Ectodermal cell (in vitro differentiated cells): ENCODE measurements at regions not wholly inside any gene's neighbourhood (a gene's known extent, or its start where the extent isn't known, plus 50 kb on each side); places are given as distances from the start of the nearest gene placed in this dataset.
"Not testable (repeated sequence)": the region's sequence is repeated elsewhere in the genome, so short reads cannot be mapped to it uniquely, and the experiment has no call there.

Experiments used
- H3K27ac ChIP-seq: 2 replicates; pipeline ENCODE4 v1.7.0; 2013; ENCODE audit warnings: mild to moderate bottlenecking, low read depth, low read length; ENCODE audit not compliant: insufficient read depth, poor library complexity, severe bottlenecking
- H3K27me3 ChIP-seq: 2 replicates; pipeline ENCODE4 v1.7.0; 2013; ENCODE audit warnings: mild to moderate bottlenecking, low read length; ENCODE audit not compliant: insufficient read depth, control insufficient read depth, poor library complexity, severe bottlenecking
- H3K36me3 ChIP-seq: one replicate; pipeline ENCODE4 v1.7.0; 2013; ENCODE audit warnings: low read length; ENCODE audit not compliant: control insufficient read depth, insufficient read depth
- H3K4me1 ChIP-seq: one replicate; pipeline ENCODE4 v1.7.0; 2013; ENCODE audit warnings: low read length; ENCODE audit not compliant: control insufficient read depth, insufficient read depth
- H3K4me3 ChIP-seq: 2 replicates; pipeline ENCODE4 v1.7.0; 2013; ENCODE audit warnings: low read depth, low read length, control low read depth; ENCODE audit not compliant: insufficient read depth
- H3K9me3 ChIP-seq: 2 replicates; pipeline ENCODE4 v1.7.0; 2013; ENCODE audit warnings: mild to moderate bottlenecking, low read length, moderate library complexity; ENCODE audit not compliant: control insufficient read depth
- WGBS, 2 experiments: methylation state at CpG; one replicate each; pipeline ENCODE4 v1.1.7; 2013; ENCODE audit warnings: missing lambda C conversion rate in 2 of 2; 5-methylcytosine and 5-hydroxymethylcytosine counted together

GRCh38 chr2:145751155-145751554, 1231.2 kb upstream of the ZEB2 start:
- no peak overlapping the region for H3K27ac ChIP-seq

GRCh38 chr2:145750612-145751011, 1230.7 kb upstream of the ZEB2 start:
- no peak overlapping the region for H3K4me3 ChIP-seq
- peaks cover 11% of the 10 kb centered on the region for H3K4me1 ChIP-seq
- H3K27ac ChIP-seq: no peak overlapping the region
- 94 to 97% methylated on average over 4 of the region's 4 CpGs for WGBS, 2 experiments
- H3K9me3 ChIP-seq: no peaks in the 10 kb centered on the region
- H3K36me3 ChIP-seq: no peaks in the 10 kb centered on the region
- H3K27me3 ChIP-seq: no peaks in the 10 kb centered on the region

More at GRCh38 chr2:145751155-145751554, 1231.2 kb upstream of the ZEB2 start:
- no peaks in the 10 kb centered on the region for H3K9me3 ChIP-seq
- peaks cover 11% of the 10 kb centered on the region for H3K4me1 ChIP-seq
- H3K4me3 ChIP-seq: no peak overlapping the region
- H3K27me3 ChIP-seq: no peaks in the 10 kb centered on the region
- H3K36me3 ChIP-seq: no peaks in the 10 kb centered on the region
- 88 to 95% methylated on average over 1 of the region's 1 CpG for WGBS, 2 experiments

DNA sequence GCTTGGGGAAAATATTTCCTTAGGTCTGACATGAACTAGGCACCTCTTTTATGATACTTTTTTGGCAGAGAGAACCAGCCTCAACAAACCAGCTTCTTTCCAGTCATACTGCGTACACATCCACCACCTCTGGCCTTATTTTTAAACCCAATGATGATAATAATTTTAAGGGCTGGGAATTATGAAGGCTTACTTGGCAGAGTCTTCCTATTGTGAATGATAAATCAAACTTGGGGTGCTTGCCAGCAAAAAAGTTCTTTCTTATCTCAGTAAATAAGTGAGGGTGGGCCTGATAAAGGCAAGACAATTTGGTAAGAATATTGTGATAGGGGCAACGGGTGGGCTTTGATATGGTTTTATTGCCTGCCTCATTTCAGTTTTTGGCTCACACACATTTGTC, 1230.2 kb upstream of the ZEB2 start:
- no peak overlapping the region for H3K4me3 ChIP-seq
- no peaks in the 10 kb centered on the region for H3K36me3 ChIP-seq
- 80 to 92% methylated on average over 1 of the region's 2 CpGs for WGBS, 2 experiments
- H3K27me3 ChIP-seq: no peaks in the 10 kb centered on the region
- H3K4me1 ChIP-seq: peaks cover 11% of the 10 kb centered on the region
- no peak overlapping the region for H3K27ac ChIP-seq
- H3K9me3 ChIP-seq: no peaks in the 10 kb centered on the region

GRCh38 chr2:145749556-145749955, 1229.6 kb upstream of the ZEB2 start:
- Histone ChIP-seq H3K9me3 (no peaks in the 10 kb centered on the region), H3K27me3 (no peaks in the 10 kb centered on the region), H3K27ac (no peak overlapping the region), H3K4me3 (no peak overlapping the region), H3K36me3 (no peaks in the 10 kb centered on the region), H3K4me1 (peaks cover 11% of the 10 kb centered on the region)
- WGBS, 2 experiments: 93 to 100% methylated on average over 1 of the region's 1 CpG

GRCh38 chr2:145748927-145749326, 1229.0 kb upstream of the ZEB2 start:
- WGBS, 2 experiments: 89 to 94% methylated on average over 2 of the region's 2 CpGs
- no peak overlapping the region for H3K27ac ChIP-seq
- no peak overlapping the region for H3K4me3 ChIP-seq
- H3K36me3 ChIP-seq: no peaks in the 10 kb centered on the region
- peaks cover 11% of the 10 kb centered on the region for H3K4me1 ChIP-seq
- H3K27me3 ChIP-seq: no peaks in the 10 kb centered on the region
- no peaks in the 10 kb centered on the region for H3K9me3 ChIP-seq

- H3K4me3 ChIP-seq: no peak overlapping the region
- H3K27me3 ChIP-seq: no peaks in the 10 kb centered on the region
- 94 to 97% methylated on average over 5 of the region's 5 CpGs for WGBS, 2 experiments
- H3K9me3 ChIP-seq: no peaks in the 10 kb centered on the region
- peaks cover 1% of the 10 kb centered on the region for H3K4me1 ChIP-seq
- H3K36me3 ChIP-seq: no peaks in the 10 kb centered on the region
- no peak overlapping the region for H3K27ac ChIP-seq
Observed at GRCh38 chr2:145747715-145748114, 1227.8 kb upstream of the ZEB2 start.

GRCh38 chr2:145745387-145745721, 1225.4 kb upstream of the ZEB2 start:
- not testable (repeated sequence) for H3K4me3 ChIP-seq, H3K27me3 ChIP-seq, H3K9me3 ChIP-seq, H3K27ac ChIP-seq, H3K36me3 ChIP-seq, H3K4me1 ChIP-seq
- WGBS, 2 experiments: 93 to 96% methylated on average over 4 of the region's 4 CpGs

- H3K27ac ChIP-seq: no peak overlapping the region
- 91 to 92% methylated on average over 4 of the region's 4 CpGs for WGBS, 2 experiments
- no peaks in the 10 kb centered on the region for H3K36me3 ChIP-seq
- no peaks in the 10 kb centered on the region for H3K4me1 ChIP-seq
- no peaks in the 10 kb centered on the region for H3K9me3 ChIP-seq
- no peak overlapping the region for H3K4me3 ChIP-seq
- H3K27me3 ChIP-seq: no peaks in the 10 kb centered on the region
Observed at GRCh38 chr2:145744541-145745386, 1224.8 kb upstream of the ZEB2 start.

DNA sequence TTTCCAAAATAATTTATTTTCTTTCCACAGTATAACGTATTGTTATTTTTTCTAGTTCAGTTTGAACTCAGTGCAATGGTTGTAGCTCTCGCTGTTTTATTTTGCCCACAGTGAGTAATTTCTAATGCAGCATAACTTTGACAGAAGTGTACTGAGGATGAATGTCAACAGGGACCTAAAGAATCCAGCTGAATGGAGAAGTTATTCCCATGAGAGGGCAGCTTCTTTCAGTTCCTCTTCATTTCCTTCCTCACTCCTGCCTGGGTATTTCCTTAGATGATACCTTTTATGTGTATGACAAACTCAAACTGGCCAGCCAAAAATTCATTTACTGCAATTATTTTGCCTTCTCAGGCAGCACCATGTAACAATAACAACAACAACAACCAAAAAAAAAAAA, 1223.1 kb upstream of the ZEB2 start:
- Histone ChIP-seq H3K4me1 (no peaks in the 10 kb centered on the region), H3K27ac (no peak overlapping the region), H3K4me3 (no peak overlapping the region), H3K9me3 (no peaks in the 10 kb centered on the region), H3K36me3 (no peaks in the 10 kb centered on the region), H3K27me3 (no peaks in the 10 kb centered on the region)
- 95 to 100% methylated on average over 1 to 2 of the region's 2 CpGs for WGBS, 2 experiments

DNA sequence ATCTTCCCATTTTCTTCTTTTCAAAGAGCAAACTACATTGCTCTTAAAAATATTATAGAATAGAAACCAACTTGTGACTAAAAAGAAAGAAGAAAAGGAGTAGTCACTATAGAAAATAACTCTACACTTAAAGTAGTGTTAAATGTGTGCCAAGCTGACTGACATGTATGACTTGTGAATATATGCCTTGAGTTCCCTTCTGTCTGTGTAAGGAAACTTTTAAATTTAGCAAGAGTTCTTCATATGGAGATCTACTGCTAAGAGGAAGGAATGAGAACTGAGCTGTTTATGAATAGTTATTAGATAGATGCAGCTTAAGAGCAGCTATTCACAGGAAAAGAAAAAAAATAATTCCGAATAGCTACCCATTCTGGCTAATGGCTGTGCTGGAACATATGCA, 1221.7 kb upstream of the ZEB2 start:
- Histone ChIP-seq H3K4me3 (no peak overlapping the region), H3K27ac (no peak overlapping the region), H3K27me3 (no peaks in the 10 kb centered on the region), H3K36me3 (no peaks in the 10 kb centered on the region), H3K4me1 (no peaks in the 10 kb centered on the region), H3K9me3 (no peaks in the 10 kb centered on the region)
- 82 to 100% methylated on average over 1 of the region's 1 CpG for WGBS, 2 experiments
